DMS153 treated with DMSO at 0.1 percent for 48 hours (cell line): ENCODE measurements at regions not wholly inside any gene's neighbourhood (a gene's known extent, or its start where the extent isn't known, plus 50 kb on each side); places are given as distances from the start of the nearest gene placed in this dataset.
A peak's percentile ranks its signal among the peaks of the same experiment; 100 is the strongest.
"Not testable (repeated sequence)": the region's sequence is repeated elsewhere in the genome, so short reads cannot be mapped to it uniquely, and the experiment has no call there.

Source experiments
- DNase-seq: peaks from one replicate; lab custom pipeline; 2025; ENCODE audit not compliant: unreplicated experiment; lab: John Stamatoyannopoulos, UW

DNA sequence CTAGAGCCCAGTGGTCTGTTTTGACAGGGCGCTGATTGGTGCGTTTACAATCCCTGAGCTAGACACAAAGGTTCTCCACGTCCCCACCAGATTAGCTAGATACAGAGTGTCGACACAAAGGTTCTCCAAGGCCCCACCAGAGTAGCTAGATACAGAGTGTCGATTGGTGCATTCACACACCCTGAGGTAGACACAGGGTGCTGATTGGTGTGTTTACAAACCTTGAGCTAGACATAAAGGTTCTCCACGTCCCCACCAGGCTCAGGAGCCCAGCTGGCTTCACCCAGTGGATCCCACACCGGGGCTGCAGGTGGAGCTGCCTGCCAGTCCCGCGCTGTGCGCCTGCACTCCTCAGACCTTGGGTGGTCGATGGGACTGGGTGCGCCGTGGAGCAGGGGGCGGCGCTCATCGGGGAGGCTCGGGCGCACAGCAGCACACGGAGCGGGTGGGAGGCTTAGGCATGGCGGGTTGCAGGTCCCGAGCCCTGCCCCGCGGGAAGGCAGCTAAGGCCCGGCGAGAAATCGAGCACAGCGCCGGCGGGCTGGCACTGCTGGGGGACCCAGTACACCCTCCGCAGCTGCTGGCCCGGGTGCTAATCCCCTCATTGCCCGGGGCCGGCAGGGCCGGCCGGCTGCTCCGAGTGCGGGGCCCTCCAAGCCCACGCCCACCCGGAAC lies 122.0 kb upstream of the ANKH start:
- not testable (repeated sequence) for DNase-seq

DNA sequence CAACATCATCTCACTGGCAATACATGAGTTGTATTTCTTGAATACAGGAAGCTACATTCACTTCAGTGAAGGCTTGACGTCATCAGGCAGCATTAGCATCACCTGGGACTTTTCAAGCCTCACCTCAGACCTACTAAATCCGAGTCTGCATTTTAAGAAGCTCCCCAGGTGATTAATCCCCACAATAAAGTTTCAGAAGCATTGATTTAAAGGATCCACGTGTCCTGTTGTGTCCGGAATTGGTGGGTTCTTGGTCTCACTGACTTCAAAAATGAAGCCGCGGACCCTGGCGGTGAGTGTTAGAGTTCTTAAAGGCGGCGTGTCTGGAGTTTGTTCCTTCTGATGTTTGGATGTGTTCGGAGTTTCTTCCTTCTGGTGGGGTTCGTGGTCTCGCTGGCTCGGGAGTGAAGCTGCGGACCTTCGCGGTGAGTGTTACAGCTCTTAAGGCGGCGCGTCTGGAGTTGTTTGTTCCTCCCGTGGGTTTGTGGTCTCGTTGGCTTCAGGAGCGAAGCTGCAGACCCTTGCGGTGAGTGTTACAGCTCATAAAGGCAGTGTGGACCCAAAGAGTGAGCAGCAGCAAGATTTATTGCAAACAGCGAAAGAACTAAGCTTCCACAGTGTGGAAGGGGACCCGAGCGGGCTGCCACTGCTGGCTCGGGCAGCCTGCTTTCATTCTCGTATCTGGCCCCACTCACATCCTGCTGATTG lies 121.3 kb upstream of the ANKH start:
- not testable (repeated sequence) for DNase-seq

DNA sequence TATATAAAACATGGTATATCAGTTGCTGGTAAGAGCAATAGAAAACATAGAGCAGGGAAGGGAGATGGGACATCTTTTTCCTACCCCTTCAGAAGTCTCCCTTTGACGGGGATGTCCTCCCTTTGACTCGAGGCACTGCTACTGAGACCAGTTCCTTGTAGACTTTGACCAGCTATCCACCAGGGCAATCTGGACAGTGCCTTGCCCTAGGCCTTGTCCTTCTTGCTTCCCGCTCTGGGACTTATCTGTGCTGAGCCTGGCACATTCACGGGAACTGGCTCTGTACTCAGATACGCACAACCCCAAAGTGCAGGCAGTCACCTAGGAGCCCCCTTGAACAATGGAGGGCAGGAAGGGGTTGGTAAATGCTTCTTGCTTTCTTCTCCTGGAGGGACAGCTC lies 116.6 kb upstream of the ANKH start:
- no peak for DNase-seq

DNA sequence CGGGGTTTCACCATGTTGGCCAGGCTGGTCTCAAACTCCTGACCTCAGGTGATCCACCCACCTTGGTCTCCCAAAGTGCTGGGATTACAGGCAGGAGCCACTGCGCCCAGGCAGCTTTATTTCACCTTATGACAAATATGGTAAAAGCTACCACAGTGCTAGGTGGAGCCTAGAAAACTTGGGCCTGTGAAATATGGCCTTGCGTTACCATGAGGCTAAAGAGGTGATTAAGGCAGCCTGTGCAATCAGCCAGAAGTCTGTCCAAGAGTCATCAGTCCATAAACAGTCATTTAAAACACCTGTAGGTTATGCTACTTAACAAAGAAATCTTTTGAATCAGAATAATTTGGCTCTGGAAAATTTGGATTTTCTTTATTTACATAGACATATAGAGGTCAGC lies 114.8 kb upstream of the ANKH start:
- DNase-seq, result no peak

DNA sequence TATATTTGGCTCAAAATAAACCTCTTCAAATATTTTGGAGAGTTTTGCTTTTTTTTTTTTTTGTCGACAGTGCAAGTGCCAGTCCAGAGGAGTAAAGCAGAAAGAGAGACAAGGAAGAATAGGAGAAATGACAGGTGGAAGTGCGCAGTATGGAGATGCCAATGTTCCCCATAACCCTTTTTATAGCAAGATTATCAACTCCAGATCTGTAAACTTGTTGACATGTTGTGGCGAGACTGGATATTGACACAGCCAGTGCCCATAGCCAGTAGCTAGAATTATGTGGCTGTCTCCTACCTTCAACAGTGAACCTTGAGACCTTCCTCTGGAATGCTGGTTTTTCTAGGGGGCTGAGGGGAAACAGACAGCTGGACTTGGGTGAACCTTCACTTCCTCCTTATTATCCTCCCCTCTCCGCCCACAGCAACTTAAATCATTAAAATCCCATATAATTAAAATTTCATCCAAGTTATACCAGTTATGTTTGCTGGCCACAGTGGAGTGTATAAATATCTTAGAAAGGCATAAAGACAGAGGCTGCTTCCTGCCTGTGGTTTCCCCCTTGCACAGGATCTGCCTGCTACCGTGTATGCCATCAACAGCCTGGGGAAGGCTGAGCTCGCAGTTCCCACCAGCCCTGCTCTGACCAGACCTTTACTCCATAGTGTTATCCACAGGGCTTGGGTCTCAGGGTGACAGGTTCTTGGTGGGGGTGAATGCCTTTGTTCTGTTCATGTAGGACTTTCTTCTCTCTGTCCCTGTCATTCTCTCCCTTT lies 112.3 kb upstream of the ANKH start:
- no peak for DNase-seq

- DNase-seq, result no peak
These were observed 109.1 kb upstream of the ANKH start for GRCh38 chr5:14980698-14981097.

- peak; percentile 43 for DNase-seq
These were observed 105.6 kb upstream of the ANKH start for GRCh38 chr5:14977058-14977685.

- DNase-seq, result no peak
These were observed 104.9 kb upstream of the ANKH start for GRCh38 chr5:14976486-14976885.

- DNase-seq, result no peak
These were observed 100.3 kb upstream of the ANKH start for GRCh38 chr5:14971873-14972272.

DNA sequence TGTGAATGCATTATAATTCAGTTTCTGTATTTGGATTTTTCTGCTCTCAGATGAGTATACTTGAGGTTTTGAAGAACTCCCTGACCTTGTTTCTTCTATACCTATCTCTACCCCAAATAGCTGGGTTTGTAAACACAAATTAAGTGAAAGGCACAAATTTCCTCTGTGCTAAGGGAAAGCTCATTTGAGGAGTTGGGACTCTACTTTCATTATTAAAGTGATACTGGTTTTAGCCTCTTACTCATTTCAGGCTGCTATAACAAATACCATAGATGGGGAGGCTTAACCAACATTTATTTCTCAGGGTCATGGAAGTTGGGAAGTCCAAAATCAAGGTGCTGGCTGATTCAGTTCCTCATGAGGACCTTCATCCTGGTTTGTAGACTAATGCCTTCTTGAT lies 97.2 kb upstream of the ANKH start:
- DNase-seq, result no peak

GRCh38 chr5:14967166-14967565 lies 95.6 kb upstream of the ANKH start:
- no peak for DNase-seq

DNA sequence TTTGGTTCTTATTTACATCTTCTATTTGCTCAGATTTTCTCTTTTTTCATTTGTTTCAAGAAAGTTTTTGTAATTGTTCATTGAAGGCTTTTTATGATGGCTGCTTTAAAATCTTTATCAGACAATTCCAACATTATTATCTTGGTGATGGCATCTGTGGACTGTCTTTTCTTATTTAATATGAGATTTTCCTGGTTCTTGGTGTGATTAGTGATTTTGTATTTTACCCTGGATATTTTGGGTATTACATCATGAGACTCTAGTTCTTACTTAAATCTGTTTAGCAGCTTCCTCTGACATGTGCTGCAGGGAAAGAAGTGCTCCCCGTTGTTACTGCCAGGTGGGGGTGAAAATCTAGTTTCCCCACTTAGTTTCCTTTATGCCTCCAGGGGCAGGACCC lies 94.2 kb upstream of the ANKH start:
- DNase-seq, result no peak

DNA sequence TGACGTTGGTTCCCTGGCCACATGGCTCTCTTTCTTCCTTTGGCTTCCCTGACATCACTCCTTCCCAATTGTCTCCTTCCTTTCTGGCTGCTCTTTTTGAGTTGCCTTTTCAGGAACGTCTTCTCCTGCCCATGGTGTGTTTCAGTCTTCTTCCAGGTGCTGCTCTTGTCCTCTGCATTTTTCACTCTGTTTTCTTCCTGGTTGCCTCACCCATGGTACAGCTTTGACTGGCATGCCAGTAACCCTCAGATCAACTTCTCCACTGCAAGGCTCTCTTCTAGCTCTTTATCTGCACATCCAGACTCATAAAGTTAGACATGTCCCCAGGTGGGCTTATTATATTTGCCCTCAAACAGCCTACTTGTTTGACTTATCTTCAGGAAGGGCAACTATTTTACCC lies 91.0 kb upstream of the ANKH start:
- no peak for DNase-seq

- no peak for DNase-seq
These were observed 88.5 kb upstream of the ANKH start for GRCh38 chr5:14960120-14960462.

DNA sequence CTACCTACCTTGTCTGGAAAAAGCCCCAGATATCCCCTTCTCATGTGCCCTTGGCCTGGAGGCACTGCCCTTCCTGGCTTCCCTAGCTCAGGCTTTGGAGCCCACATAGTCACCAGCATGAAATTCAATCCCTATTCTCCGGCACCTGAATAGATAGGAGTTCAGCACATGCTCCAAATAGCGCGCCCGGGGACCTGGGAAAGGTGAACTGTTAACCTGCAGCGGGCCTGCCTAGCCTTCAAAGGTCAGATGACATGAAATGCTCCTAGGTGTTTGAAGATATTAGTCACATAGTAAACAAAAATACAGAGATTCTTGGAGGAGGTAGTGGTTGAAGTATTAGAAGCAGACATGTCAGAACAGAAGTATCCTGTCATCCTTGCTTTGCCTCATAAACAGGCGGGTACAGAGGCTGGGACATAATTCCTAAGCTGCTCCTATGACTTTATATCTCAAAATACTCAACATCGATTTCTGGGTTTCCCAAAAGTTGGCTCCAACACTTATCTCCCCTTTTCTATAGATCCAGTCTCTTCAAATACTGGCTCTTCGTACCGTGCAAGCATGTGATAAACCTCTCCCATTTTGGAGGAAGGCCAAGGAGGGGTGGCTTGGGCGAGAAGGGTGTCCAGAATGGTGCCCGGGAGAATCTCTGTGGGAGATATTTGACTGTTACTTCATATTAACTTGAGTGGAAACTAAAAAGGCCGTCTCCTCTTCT lies 88.0 kb upstream of the ANKH start:
- DNase-seq, result no peak

DNA sequence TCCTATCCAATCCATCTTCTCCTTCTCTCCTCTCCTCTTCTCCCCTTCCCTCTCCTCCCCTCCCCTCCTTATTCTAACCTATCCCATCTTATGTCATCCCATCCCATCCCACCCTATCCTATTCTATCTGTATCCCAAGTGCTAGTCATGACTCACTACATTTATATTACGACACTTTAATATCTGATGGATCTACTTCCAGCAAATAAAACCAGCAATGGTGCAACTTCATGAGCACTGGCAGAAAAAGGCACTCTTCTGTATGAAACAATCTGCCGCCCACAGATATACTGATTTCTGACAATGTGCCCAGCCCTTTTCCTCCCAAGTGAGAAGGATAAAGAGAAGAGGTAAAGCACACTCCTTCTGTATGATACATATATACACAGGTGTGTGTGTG lies 86.6 kb upstream of the ANKH start:
- no peak for DNase-seq

DNA sequence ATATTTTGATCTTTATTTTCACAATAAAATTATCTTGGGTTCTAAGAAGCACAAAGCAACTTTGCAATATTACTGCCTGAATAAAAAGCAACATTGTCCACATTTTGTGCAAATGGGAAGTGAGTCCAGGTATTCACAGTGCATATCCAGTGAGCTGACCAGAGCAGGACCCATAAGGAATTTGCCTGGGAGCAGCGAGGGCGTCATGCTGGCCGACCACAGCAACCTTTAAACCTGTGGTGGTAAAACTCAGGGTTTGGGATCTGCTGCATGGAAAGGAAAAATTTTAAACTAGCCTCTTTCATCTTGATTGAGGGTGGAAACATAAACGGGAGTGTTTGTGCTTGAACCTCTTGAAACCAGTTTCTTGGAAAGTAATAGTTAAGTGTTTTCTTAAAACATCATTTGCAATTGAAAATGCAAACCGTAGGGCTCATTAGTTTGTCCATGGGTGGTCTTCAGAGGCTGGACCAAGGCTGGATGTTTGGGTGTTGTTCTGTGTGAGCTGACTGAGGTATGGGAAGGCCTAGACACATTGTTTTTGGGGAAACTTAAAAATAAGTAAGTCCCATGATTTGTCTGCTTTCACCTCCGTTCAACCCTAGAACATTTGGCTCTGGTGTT lies 85.0 kb upstream of the ANKH start:
- no peak for DNase-seq

DNA sequence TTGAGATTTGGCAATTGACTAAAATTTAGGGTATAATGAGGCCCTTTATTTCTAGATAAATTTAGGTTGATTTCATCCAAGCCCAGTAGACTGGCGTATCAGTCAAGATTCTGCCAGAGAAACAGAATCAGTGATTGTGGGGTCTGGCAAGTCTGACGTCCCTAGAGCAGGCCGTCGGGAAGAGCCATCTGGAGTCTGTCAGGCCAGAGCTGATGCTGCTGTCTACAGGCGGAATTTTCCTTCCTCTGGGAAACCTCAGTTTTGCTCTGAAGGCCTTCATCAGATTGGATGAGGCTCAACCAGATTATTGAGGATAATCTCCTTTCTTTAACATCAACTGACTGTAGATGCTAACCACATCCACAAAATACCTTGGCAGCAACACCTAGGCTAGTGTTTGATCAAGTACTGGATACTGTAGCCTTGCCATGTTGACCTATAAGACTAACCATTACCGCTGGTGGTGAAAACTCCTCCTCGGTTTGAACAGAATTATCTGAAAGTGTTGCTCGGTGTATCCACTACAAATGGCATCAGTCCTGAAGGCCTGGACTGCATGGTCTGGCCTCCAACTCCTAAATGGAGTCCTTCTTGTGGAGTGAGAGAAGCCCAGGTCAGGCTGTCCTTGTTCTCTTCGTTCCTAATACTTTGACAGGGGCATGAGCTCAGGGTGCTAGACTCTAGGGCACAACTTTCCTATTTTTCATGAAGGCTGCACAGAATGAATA lies 83.2 kb upstream of the ANKH start:
- DNase-seq, result no peak

DNA sequence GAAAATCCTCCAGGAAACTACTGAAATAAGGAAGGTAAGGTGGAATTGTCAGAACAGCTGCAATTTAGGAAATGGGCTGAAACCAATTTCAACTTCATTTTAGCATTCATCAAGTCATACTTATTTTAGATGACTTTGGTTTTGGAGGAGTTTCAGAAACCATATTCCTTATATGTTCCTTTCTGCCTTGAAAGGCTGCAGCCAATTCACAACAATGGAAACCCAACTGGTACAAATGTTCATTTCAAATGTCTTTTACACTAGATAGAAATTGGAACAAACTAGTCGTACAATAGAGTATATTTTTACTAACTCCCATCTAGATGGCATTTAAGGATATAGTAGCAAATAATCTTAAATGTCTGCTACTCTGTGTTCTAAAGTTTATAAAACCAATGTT lies 82.6 kb upstream of the ANKH start:
- no peak for DNase-seq

DNA sequence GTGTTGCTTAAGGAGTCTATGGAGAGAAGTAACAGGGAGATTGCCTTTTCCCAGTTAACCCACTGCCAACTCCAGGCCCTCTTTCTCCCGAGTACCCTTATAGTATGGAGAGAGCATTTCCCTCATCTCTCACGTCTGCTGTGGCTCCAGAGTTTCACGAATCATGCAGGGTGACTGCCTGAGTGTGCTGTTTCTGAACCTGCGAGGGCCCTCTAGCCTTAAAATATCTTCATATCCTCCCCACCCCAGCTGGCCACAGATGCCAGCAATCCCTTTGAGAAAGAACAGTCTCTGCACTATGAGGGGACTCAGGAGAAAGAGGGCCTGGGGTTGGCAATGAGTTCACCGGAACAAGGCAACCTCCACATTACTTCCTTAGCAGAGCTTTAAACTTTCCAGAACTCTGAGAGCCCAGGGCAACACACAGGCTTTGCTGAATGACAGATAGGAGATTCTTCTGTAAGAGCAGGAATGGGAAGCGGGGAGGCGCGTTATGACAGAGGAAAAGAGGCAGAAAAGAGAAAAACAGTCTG lies 81.6 kb upstream of the ANKH start:
- DNase-seq, result no peak
